Muscle of leg (tissue), 3 donors: ENCODE measurements at regions not wholly inside any gene's neighbourhood (a gene's known extent, or its start where the extent isn't known, plus 50 kb on each side); places are given as distances from the start of the nearest gene placed in this dataset.
"Not testable (repeated sequence)": the region's sequence is repeated elsewhere in the genome, so short reads cannot be mapped to it uniquely, and the experiment has no call there.

ENCODE experiments used
- DNase-seq: peaks from one replicate; pipeline ENCODE4 v3.0.0; 2013
- H3K27ac ChIP-seq: one replicate; pipeline ENCODE4 v1.5.1; 2013; ENCODE audit warnings: mild to moderate bottlenecking, low read length, control low read depth
- H3K27me3 ChIP-seq: one replicate; pipeline ENCODE4 v1.6.1; 2013; ENCODE audit warnings: low read length; ENCODE audit not compliant: control insufficient read depth, insufficient read depth
- H3K36me3 ChIP-seq: one replicate; pipeline ENCODE4 v1.6.1; 2013; ENCODE audit warnings: low read length; ENCODE audit not compliant: control insufficient read depth, insufficient read depth
- H3K4me1 ChIP-seq: one replicate; pipeline ENCODE4 v1.6.1; 2013; ENCODE audit warnings: low read length; ENCODE audit not compliant: control insufficient read depth, insufficient read depth
- H3K4me3 ChIP-seq: one replicate; pipeline ENCODE4 v1.5.1; 2013; ENCODE audit warnings: low read length, control low read depth
- H3K9me3 ChIP-seq: replicated peaks from 2 replicates; pipeline ENCODE4 v1.6.1; 2013; ENCODE audit warnings: low read depth, low read length; ENCODE audit not compliant: control insufficient read depth
- WGBS: methylation state at CpG from one replicate; pipeline ENCODE4 v1.1.5; 2013; ENCODE audit warnings: missing lambda C conversion rate; ENCODE audit not compliant: insufficient coverage; 5-methylcytosine and 5-hydroxymethylcytosine counted together

DNA sequence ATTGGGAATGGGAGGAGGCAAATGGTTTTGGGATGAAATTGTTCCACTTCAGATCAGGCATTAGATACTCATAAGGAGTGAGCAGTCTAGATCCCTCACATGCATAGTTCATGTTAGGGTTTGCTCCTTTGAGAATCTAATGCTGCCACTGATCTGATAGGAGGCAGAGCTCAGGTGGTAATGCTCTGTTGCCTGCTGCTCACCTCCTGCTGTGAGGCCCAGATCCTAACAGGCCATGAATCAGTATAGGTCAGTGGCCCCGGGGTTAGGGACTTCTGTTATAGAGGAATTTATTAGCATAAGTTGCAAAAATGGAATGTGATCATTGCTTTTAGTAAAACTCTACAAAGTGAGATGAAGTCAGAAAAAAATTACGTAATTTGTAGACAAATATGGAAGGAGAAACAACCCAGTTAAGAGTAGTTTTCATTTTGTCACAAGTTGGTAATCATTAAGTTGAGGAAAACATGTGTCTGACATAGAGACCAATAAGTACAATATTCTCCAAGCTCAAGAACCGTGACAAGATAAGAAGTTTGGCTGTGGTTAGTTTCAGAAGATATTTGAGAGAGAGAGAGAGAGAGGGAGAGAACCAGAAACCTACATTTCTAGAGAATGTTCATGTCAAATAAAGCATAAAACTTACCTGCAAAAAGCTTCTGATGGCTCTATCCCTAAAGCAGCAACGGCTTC lies 689.7 kb upstream of the PRMT6 start:
- Histone ChIP-seq H3K4me1 (no peaks in the 10 kb centered on the region), H3K4me3 (no peak overlapping the region), H3K27me3 (no peaks in the 10 kb centered on the region), H3K9me3 (no peaks in the 10 kb centered on the region), H3K36me3 (no peaks in the 10 kb centered on the region), H3K27ac (no peak overlapping the region)
- 50% methylated on average over 1 of the region's 4 CpGs for WGBS
- DNase-seq = no peak

GRCh38 chr1:106378261-106378660 lies 678.2 kb upstream of the PRMT6 start:
- Histone ChIP-seq H3K27ac (no peak overlapping the region), H3K9me3 (no peaks in the 10 kb centered on the region), H3K4me1 (no peaks in the 10 kb centered on the region), H3K4me3 (no peak overlapping the region), H3K27me3 (no peaks in the 10 kb centered on the region), H3K36me3 (no peaks in the 10 kb centered on the region)
- no peak for DNase-seq

DNA sequence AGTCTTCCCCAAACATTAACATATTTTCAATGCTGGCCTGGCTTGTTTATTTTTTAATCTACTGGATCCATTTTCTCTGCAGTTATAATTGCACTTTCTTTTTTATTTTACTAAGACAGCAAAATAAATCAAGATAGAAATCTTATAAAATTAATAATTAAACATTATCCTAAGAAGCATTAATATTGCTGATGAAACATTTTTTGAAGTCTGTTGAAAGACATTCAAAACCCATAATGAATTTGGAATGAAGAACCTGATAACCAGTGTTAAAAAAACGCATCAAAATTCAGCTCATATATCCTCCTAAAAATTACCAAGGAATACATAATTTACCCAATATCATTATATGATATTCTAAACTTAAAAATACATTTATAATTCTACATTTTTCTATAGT lies 675.7 kb upstream of the PRMT6 start:
- no peaks in the 10 kb centered on the region for H3K36me3 ChIP-seq
- H3K27ac ChIP-seq = no peak overlapping the region
- no CpG with 5 or more reads among the region's 1 CpG for WGBS
- no peaks in the 10 kb centered on the region for H3K4me1 ChIP-seq
- no peak overlapping the region for H3K4me3 ChIP-seq
- no peaks in the 10 kb centered on the region for H3K27me3 ChIP-seq
- no peaks in the 10 kb centered on the region for H3K9me3 ChIP-seq
- DNase-seq = no peak

- WGBS = 79% methylated on average over 3 of the region's 4 CpGs
- H3K27ac ChIP-seq, H3K27me3 ChIP-seq, H3K4me3 ChIP-seq, H3K4me1 ChIP-seq, DNase-seq, H3K9me3 ChIP-seq, H3K36me3 ChIP-seq: not testable (repeated sequence)
Measured at GRCh38 chr1:106389160-106389559, 667.3 kb upstream of the PRMT6 start.

GRCh38 chr1:106393046-106393445 lies 663.4 kb upstream of the PRMT6 start:
- Histone ChIP-seq H3K4me3 (no peak overlapping the region), H3K4me1 (no peaks in the 10 kb centered on the region), H3K27ac (no peak overlapping the region), H3K27me3 (no peaks in the 10 kb centered on the region), H3K9me3 (no peaks in the 10 kb centered on the region), H3K36me3 (no peaks in the 10 kb centered on the region)
- no CpG with 5 or more reads among the region's 1 CpG for WGBS
- DNase-seq = no peak

DNA sequence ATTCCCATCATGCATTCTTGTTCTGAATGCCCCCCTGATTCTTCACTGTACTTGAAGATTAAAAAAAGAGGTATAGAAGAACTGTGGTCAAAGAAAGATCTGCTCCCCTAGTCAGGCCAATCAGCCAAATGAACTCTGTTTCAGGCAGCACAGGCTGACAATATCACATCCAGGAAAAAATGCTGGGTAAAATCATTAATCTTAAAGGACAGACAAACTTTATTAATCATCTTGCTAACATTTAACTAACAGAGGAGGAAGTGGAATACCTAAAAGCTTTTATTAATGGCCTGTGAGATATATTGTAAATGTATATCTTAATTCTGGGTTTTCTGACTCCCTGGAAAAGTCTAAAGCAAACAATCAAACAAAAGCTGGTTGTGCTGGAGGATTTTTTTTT lies 660.5 kb upstream of the PRMT6 start:
- Histone ChIP-seq H3K27me3 (no peaks in the 10 kb centered on the region), H3K4me1 (no peaks in the 10 kb centered on the region), H3K36me3 (no peaks in the 10 kb centered on the region), H3K27ac (no peak overlapping the region), H3K4me3 (no peak overlapping the region), H3K9me3 (no peaks in the 10 kb centered on the region)
- DNase-seq = no peak

DNA sequence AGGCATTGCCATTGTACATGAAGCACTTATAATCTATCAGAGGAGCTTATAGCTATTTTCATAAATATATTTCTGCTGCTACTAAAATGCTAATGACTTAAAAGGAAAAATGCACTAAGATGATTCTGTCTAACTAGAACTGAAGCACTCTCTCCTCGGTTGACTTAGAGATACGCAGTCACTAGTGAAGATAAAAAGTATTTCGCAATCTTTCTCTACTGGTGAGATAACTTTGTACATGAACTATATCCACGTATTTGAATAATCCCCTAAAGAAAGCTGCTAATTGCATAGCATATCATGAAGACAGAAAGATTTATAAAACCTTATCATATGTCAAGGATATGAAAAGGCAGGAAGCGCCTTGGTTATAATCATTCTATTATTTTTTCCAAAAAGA lies 658.1 kb upstream of the PRMT6 start:
- Histone ChIP-seq H3K9me3 (no peaks in the 10 kb centered on the region), H3K27me3 (no peaks in the 10 kb centered on the region), H3K27ac (no peak overlapping the region), H3K4me3 (no peak overlapping the region), H3K36me3 (no peaks in the 10 kb centered on the region), H3K4me1 (no peaks in the 10 kb centered on the region)
- no CpG with 5 or more reads among the region's 5 CpGs for WGBS
- DNase-seq = no peak

GRCh38 chr1:106406114-106406513 lies 650.4 kb upstream of the PRMT6 start:
- Histone ChIP-seq H3K4me3 (no peak overlapping the region), H3K27ac (no peak overlapping the region), H3K36me3 (no peaks in the 10 kb centered on the region), H3K9me3 (no peaks in the 10 kb centered on the region), H3K4me1 (no peaks in the 10 kb centered on the region), H3K27me3 (no peaks in the 10 kb centered on the region)
- no peak for DNase-seq
- WGBS = no CpG with 5 or more reads among the region's 1 CpG

DNA sequence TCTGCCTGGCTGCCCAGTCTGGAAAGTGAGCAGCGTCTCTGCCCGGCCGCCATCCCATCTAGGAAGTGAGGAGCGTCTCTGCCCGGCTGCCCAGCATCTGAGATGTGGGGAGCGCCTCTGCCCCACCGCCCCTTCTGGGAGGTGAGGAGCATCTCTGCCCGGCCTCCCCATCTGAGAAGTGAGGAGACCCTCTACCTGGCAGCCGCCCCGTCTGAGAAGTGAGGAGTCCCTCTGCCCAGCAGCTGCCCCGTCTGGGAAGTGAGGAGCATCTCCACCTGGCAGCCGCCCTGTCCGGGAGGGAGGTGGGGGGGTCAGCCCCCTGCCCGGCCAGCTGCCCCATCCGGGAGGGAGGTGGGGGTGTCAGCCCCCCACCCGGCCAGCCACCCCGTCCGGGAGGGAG lies 644.2 kb upstream of the PRMT6 start:
- not testable (repeated sequence) for H3K9me3 ChIP-seq, H3K4me3 ChIP-seq, H3K27ac ChIP-seq, H3K36me3 ChIP-seq, H3K27me3 ChIP-seq, H3K4me1 ChIP-seq, DNase-seq
- WGBS = 91% methylated on average over 9 of the region's 18 CpGs

- H3K36me3 ChIP-seq = no peaks in the 10 kb centered on the region
- no peak overlapping the region for H3K4me3 ChIP-seq
- 86% methylated on average over 1 of the region's 1 CpG for WGBS
- no peak overlapping the region for H3K27ac ChIP-seq
- no peaks in the 10 kb centered on the region for H3K9me3 ChIP-seq
- H3K27me3 ChIP-seq = no peaks in the 10 kb centered on the region
- DNase-seq = no peak
- H3K4me1 ChIP-seq = no peaks in the 10 kb centered on the region
Measured at GRCh38 chr1:106435269-106435668, 621.2 kb upstream of the PRMT6 start.

- Histone ChIP-seq H3K27me3 (no peaks in the 10 kb centered on the region), H3K27ac (no peak overlapping the region), H3K4me1 (no peaks in the 10 kb centered on the region), H3K4me3 (no peak overlapping the region), H3K36me3 (no peaks in the 10 kb centered on the region), H3K9me3 (no peaks in the 10 kb centered on the region)
- no peak for DNase-seq
- WGBS = no CpG with 5 or more reads among the region's 4 CpGs
Measured at GRCh38 chr1:106439475-106439874, 617.0 kb upstream of the PRMT6 start.
